SK-N-SH (cell line): ENCODE measurements at regions not wholly inside any gene's neighbourhood (a gene's known extent, or its start where the extent isn't known, plus 50 kb on each side); places are given as distances from the start of the nearest gene placed in this dataset.

Source experiments
- CTCF ChIA-PET: fragments of 300-600, 350-600 bp; formaldehyde crosslinking; extraction: SDS; loops from one replicate; lab custom pipeline; 2021; lab: Yijun Ruan, JAX
- POLR2A ChIA-PET: fragments of 350-600 bp; sonication (Branson Sonifier 250); formaldehyde crosslinking; extraction: SDS; loops from one replicate; lab custom pipeline; 2020; ENCODE audit warnings: antibody characterized with exemption, inconsistent platforms; lab: Yijun Ruan, JAX
- DNase-seq: peaks from one replicate; pipeline ENCODE4 v3.0.0; 2012
- H2AFZ ChIP-seq: fragments of 200-600 bp; sonication (generic); 2 replicates; pipeline ENCODE4 v1.8.1; 2016; ENCODE audit warnings: antibody characterized with exemption, mild to moderate bottlenecking, low read depth
- H3F3A ChIP-seq: fragments of 200-600 bp; sonication (generic); replicated peaks from 2 replicates; pipeline ENCODE3; 2016; ENCODE audit warnings: antibody characterized with exemption, mild to moderate bottlenecking; ENCODE audit not compliant: insufficient read depth
- H3K27ac ChIP-seq, 2 experiments: fragments of 200-500 bp in 1 of 2; fragments of 200-600 bp in 1 of 2; sonication (Bioruptor generic) in 1 of 2; sonication (generic), shearing (Covaris generic) in 1 of 2; 2 replicates each; pipeline versions ENCODE4 v1.5.1 to v1.6.1; 2014 to 2016; ENCODE audit warnings: low read depth in 2 of 2, inconsistent platforms in 1 of 2, low read length in 1 of 2, mild to moderate bottlenecking in 1 of 2, mixed read lengths in 1 of 2
- H3K27me3 ChIP-seq: fragments of 200-600 bp; sonication (generic), shearing (Covaris generic); 2 replicates; pipeline ENCODE4 v1.6.1; 2016; ENCODE audit warnings: mixed run types; ENCODE audit not compliant: insufficient read depth
- H3K36me3 ChIP-seq, 2 experiments: fragments of 200-500 bp in 1 of 2; fragments of 200-600 bp in 1 of 2; sonication (Bioruptor generic) in 1 of 2; sonication (generic) in 1 of 2; replicated peaks in 1 of 2; 2 replicates each; pipeline versions ENCODE3 to v1.5.1; 2014 to 2016; ENCODE audit warnings: low read length in 1 of 2, mild to moderate bottlenecking in 1 of 2; ENCODE audit not compliant: insufficient read depth in 2 of 2, control insufficient read depth in 1 of 2
- H3K4me1 ChIP-seq, 2 experiments: fragments of 200-500 bp in 1 of 2; fragments of 200-600 bp in 1 of 2; sonication (Bioruptor generic) in 1 of 2; sonication (generic), shearing (Covaris generic) in 1 of 2; 2 replicates each; pipeline versions ENCODE4 v1.5.1 to v1.6.1; 2014 to 2016; ENCODE audit warnings: low read depth in 1 of 2, low read length in 1 of 2, mixed run types in 1 of 2; ENCODE audit not compliant: insufficient read depth in 2 of 2, control insufficient read depth in 1 of 2
- H3K4me2 ChIP-seq: fragments of 200-600 bp; sonication (generic), shearing (Covaris generic); 2 replicates; pipeline ENCODE4 v1.6.1; 2017; ENCODE audit warnings: mixed run types
- H3K4me3 ChIP-seq, 2 experiments: fragments of 200-500 bp in 1 of 2; fragments of 200-600 bp in 1 of 2; sonication (Bioruptor generic) in 1 of 2; sonication (generic), shearing (Covaris generic) in 1 of 2; 2 replicates each; pipeline versions ENCODE4 v1.5.1 to v1.8.1; 2014 to 2016; ENCODE audit warnings: low read depth in 2 of 2, inconsistent platforms in 1 of 2, low read length in 1 of 2, mild to moderate bottlenecking in 1 of 2, mixed read lengths in 1 of 2, moderate library complexity in 1 of 2
- H3K79me2 ChIP-seq: fragments of 200-600 bp; sonication (generic); 2 replicates; pipeline ENCODE4 v1.8.1; 2017; ENCODE audit warnings: mild to moderate bottlenecking; ENCODE audit not compliant: insufficient read depth
- H3K9ac ChIP-seq: fragments of 200-600 bp; sonication (generic); 2 replicates; pipeline ENCODE4 v1.6.1; 2017; ENCODE audit warnings: mixed run types
- H3K9me2 ChIP-seq: fragments of 200-600 bp; sonication (generic); 2 replicates; pipeline ENCODE4 v1.6.1; 2017; ENCODE audit warnings: mixed run types
- H3K9me3 ChIP-seq: fragments of 200-600 bp; sonication (generic); 2 replicates; pipeline ENCODE4 v1.6.1; 2017; ENCODE audit warnings: mixed run types, mild to moderate bottlenecking, moderate library complexity
- H4K20me1 ChIP-seq: fragments of 200-600 bp; sonication (generic); 2 replicates; pipeline ENCODE4 v1.6.1; 2017; ENCODE audit warnings: mild to moderate bottlenecking, mixed run types; ENCODE audit not compliant: insufficient read depth
- CHD2 ChIP-seq: fragments of 150-350 bp; IDR thresholded peaks from 2 replicates; pipeline ENCODE4 v1.6.1; 2018; ENCODE audit warnings: low read length; ENCODE audit not compliant: partially characterized antibody
- ELF1 ChIP-seq: IDR thresholded peaks from 2 replicates; pipeline ENCODE4 v1.4.0; 2012
- EZH2phosphoT487 ChIP-seq: fragments of 200-600 bp; sonication (generic); IDR thresholded peaks from 2 replicates; pipeline ENCODE4 v1.6.1; 2017; ENCODE audit warnings: low read depth, mixed run types, mild to moderate bottlenecking, antibody characterized with exemption, moderate library complexity, borderline replicate concordance
- FOSL2 ChIP-seq: IDR thresholded peaks from 2 replicates; pipeline ENCODE4 v1.4.0; 2012; ENCODE audit warnings: low read depth, mild to moderate bottlenecking, moderate library complexity, borderline replicate concordance
- FOXJ3 ChIP-seq: sonication (generic); formaldehyde crosslinking; IDR thresholded peaks from 2 replicates; pipeline ENCODE4 v1.5.1; 2020; ENCODE audit warnings: mild to moderate bottlenecking, missing genetic modification reagents
- MAX ChIP-seq: IDR thresholded peaks from 2 replicates; pipeline ENCODE4 v1.4.0; 2012; ENCODE audit warnings: low read depth
- NRF1 ChIP-seq: IDR thresholded peaks from 2 replicates; pipeline ENCODE4 v1.6.1; 2012; ENCODE audit warnings: low read depth, mild to moderate bottlenecking, low read length
- PBX3 ChIP-seq: IDR thresholded peaks from 2 replicates; pipeline ENCODE4; 2012
- RAD21 ChIP-seq: IDR thresholded peaks from 2 replicates; pipeline ENCODE4 v1.6.1; 2012; ENCODE audit warnings: mild to moderate bottlenecking, low read length
- RCOR1 ChIP-seq: fragments of 150-350 bp; IDR thresholded peaks from 2 replicates; pipeline ENCODE4 v1.6.1; 2017; ENCODE audit warnings: antibody characterized with exemption, low read length
- RFX5 ChIP-seq: IDR thresholded peaks from 2 replicates; pipeline ENCODE4 v1.6.1; 2012; ENCODE audit warnings: mild to moderate bottlenecking, improper control_type of control experiment, low read length
- RXRA ChIP-seq: IDR thresholded peaks from 2 replicates; pipeline ENCODE4 v1.4.0; 2012; ENCODE audit warnings: low read depth, mild to moderate bottlenecking, borderline replicate concordance
- TAF1 ChIP-seq: IDR thresholded peaks from 2 replicates; pipeline ENCODE4 v1.6.1; 2012; ENCODE audit warnings: low read depth, mild to moderate bottlenecking, low read length, moderate library complexity, borderline replicate concordance
- TEAD4 ChIP-seq: IDR thresholded peaks from 2 replicates; pipeline ENCODE4 v1.4.0; 2012; ENCODE audit warnings: mild to moderate bottlenecking, borderline replicate concordance; ENCODE audit not compliant: insufficient read depth
- USF1 ChIP-seq: IDR thresholded peaks from 2 replicates; pipeline ENCODE4 v1.4.0; 2012; ENCODE audit warnings: low read depth, borderline replicate concordance
- ZBTB33 ChIP-seq: IDR thresholded peaks from 2 replicates; pipeline ENCODE4 v1.4.0; 2012; ENCODE audit warnings: low read depth, borderline replicate concordance
- WGBS: methylation state at CpG from one replicate; pipeline ENCODE4 v1.1.6; 2017; ENCODE audit warnings: low lambda C conversion rate; 5-methylcytosine and 5-hydroxymethylcytosine counted together

DNA sequence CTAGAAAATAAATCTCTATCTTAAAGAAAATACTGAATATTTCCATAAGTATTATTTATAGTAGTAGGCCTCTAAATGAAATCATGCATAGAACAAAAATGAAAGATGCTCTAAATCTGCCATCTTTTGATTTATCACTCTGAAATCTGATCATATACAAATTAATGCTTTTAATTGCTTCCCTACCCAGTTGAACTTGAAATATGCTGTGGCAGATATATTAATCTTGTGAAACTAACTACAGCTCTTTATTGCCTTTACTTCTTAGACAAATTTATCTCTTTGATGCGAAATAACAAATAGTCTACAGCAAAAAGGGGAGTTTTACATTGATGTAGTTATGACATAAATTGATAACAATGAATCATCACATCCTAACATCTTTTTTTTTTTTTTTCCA, 510.7 kb upstream of the SLITRK6 start:
- ChIA-PET POLR2A (no interaction called here), CTCF (no interaction called here)
- no peaks in the 10 kb centered on the region for H3K36me3 ChIP-seq
- TF ChIP-seq PBX3 (no peak), FOSL2 (no peak), CHD2 (no peak), FOXJ3 (CRISPR knock-in tag) (no peak), USF1 (no peak), ZBTB33 (no peak), TEAD4 (no peak), RXRA (no peak), NRF1 (no peak), RAD21 (no peak), RCOR1 (no peak), ELF1 (no peak), EZH2phosphoT487 (no peak), TAF1 (no peak), MAX (no peak), RFX5 (no peak)
- no peaks in the 10 kb centered on the region for H3K9me3 ChIP-seq
- peak overlapping the region; percentile 51; the same call in 1 of the 2 replicates for H2AFZ ChIP-seq
- no peak overlapping the region for H3K9ac ChIP-seq
- H3K27ac ChIP-seq = no peak overlapping the region
- H3K4me3 ChIP-seq = no peak overlapping the region
- no peaks in the 10 kb centered on the region for H3K79me2 ChIP-seq
- WGBS = 21% methylated on average over 1 of the region's 1 CpG
- no peak overlapping the region for H3K4me2 ChIP-seq
- no peaks in the 10 kb centered on the region for H4K20me1 ChIP-seq
- H3K9me2 ChIP-seq = no peaks in the 10 kb centered on the region
- H3F3A ChIP-seq = no peaks in the 10 kb centered on the region
- no peaks in the 10 kb centered on the region for H3K27me3 ChIP-seq
- DNase-seq = no peak
- H3K4me1 ChIP-seq = no peaks in the 10 kb centered on the region
